HG02588 (cell line): ENCODE measurements at regions not wholly inside any gene's neighbourhood (a gene's known extent, or its start where the extent isn't known, plus 50 kb on each side); places are given as distances from the start of the nearest gene placed in this dataset.

Experiments
- ATAC-seq: cut with Tn5 transposase; IDR thresholded peaks from one replicate; pipeline ENCODE4 v1.9.1; 2021; ENCODE audit warnings: mild to moderate bottlenecking, moderate library complexity; ENCODE audit not compliant: unreplicated experiment

DNA sequence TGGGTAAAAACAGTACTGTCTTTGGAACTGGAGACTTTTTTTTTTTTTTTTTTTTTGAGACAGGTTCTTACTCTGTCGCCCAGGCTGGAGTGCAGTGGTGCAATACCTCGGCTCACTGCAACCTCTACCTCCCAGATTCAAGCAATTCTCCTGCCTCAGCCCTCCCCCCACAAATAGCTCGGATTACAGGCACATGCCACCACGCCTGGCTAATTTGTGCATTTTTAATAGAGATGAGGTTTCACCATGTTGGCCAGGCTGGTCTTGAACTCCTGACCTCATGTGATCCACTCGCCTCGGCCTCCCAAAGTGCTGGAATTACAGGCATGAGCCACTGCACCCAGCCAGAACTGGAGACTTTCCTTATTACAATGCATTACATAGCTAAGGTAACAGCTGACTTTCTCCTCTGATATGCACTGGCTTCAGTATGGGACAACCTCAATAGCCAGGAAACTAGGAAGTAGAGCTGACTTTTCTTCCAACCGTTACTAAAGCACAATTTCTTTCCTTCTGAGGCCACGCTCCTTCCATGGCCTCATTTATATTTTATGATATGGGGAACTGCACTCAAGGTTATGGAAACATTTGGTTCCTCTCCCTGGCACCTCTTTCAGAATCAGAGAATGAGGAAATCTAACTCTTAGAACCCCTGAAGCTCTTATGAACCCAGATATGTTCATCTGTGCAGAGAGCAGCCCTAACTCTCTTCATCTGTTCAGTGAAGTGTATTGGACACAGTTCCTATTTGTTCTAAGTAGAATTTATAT, 53.5 kb upstream of the FAM9B start:
- ATAC-seq = no peak

- ATAC-seq = no peak
These were observed 55.0 kb upstream of the FAM9B start for GRCh38 chrX:9088896-9089295.

- ATAC-seq = no peak
These were observed 56.8 kb upstream of the FAM9B start for GRCh38 chrX:9090766-9091165.

- no peak for ATAC-seq
These were observed 57.3 kb upstream of the FAM9B start for GRCh38 chrX:9091258-9091657.

- ATAC-seq = no peak
These were observed 69.0 kb upstream of the FAM9B start for GRCh38 chrX:9102956-9103355.

DNA sequence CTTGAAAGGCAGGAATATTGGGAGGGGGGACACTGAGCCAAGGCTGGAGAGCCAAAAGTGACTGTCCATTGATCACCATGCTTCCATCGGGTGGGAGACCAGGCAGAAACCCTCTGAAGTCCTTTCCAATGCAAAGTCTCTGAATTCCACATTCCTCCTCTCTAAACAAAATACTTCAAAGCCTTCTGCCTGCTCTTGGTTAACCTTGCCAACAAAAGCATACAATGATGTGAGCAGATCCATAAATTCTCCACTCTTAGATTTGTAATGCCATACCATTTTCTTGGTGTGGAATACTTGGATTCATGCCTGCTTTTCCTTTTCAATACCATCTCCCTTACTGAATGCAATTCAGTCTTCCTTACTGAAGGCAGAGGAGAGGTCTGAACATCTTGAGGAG, 74.1 kb upstream of the FAM9B start:
- ATAC-seq = no peak

- no peak for ATAC-seq
These were observed 76.9 kb upstream of the FAM9B start for GRCh38 chrX:9110808-9111207.

GRCh38 chrX:9114245-9114644, 80.3 kb upstream of the FAM9B start:
- no peak for ATAC-seq

DNA sequence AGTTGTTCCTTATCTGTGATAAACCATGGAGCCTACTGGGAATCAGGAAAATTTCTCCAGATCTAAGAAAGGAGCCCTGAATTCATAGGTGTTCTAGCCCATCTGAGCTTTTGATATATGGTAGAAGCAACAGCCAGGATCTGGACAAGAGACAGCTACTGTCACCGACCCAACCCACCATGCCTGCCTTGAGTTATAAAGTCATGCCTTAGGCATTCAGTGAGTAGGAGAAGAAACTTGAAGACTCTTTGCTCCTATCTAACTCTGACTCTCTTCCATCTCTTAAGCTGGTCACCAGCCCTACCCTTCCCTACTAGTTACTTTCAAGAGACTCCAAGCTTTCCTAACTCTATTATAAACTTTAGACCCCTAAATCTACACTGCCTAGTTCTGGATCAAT, 83.9 kb upstream of the FAM9B start:
- no peak for ATAC-seq

DNA sequence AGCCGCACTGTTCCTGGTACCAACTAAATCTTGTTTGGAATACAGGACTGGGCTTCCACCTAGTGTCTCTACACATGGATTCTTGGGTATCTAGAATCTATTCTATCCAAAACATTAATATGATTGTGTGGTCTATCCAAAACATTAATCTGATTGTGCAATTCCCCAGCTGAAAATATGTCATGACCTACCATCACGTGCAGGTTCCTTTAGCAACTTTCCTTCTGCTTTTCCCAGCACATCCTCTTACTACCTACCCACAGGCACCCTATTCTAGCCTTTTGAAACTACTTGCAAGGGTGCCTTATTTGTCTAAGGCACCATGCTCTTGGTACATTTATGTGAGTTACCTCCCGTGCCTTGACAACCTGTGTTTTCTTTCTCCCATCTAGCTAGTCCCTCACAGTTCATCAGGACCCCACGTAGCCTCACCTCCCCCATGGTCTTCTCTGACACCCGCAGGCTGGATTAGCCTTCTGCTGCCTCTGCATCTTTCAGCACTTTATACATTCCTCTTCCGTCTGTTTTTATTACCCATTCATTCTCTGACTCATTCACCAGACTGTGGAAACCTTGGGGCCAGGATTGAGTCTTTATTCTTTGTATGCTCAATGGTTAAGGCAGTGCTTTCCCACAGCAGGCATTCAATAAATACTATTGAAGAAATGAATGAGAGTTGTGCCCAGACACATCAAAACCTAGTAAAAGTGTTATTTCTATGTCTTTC, 88.8 kb upstream of the FAM9B start:
- ATAC-seq = no peak

GRCh38 chrX:9127986-9128385, 94.1 kb upstream of the FAM9B start:
- ATAC-seq = no peak

DNA sequence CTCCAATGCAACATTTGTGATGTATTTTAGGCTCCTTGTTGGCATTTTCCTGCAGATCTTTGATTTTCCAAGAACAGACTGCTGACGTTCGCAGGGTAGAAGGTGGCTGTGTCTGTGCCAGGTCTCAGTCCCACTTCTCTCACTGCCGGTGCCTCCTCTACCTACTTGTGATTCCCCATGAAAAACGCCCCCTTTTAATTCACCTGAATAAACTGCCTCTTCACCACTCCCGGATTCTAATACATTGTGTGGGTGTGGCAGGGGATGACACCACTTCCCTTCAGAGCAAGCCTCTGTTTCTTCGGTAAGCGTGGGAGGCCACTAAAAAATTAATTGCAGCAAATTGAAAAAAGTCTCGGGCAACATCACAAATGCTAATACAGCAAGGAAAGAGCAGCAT, 96.1 kb upstream of the FAM9B start:
- no peak for ATAC-seq

DNA sequence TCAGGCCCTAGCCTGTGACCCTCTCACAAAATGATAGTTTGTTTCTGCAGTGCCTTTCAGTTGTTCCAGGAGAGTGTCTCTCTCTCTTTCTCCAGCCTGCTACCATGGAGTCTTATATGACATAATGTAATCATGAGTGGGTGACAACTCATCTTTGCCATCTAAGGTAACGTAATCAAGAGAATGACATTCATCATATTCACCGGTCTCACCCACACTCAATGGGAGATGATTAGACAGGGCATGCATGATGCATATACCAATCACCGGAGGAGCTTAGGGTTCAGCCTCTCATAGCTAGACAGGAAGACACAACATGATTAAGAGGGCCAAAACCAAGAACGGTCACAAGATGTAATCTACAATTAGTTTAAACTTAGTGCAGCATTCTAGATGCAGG, 97.1 kb upstream of the FAM9B start:
- ATAC-seq = no peak

GRCh38 chrX:9132036-9132638, 98.2 kb upstream of the FAM9B start:
- no peak for ATAC-seq

DNA sequence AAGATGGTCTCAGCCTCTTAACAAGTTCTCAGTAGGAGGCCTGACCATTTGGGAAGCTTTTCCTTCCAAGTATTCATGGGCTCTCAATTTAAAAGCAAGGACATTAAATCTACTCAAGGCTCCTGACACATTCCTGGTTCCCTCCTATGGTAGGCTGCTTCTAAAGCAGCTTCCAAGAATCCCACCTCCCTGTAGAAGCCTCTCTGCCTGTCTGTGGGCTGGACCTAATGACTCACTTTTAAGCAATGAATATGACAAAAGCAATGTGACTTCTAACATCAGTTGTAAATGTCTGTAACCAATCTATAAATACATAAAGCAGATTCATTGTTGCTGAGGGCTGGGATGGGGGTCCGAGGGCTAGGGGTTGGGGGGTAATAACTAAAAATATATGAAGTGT, 99.5 kb upstream of the FAM9B start:
- ATAC-seq = no peak

DNA sequence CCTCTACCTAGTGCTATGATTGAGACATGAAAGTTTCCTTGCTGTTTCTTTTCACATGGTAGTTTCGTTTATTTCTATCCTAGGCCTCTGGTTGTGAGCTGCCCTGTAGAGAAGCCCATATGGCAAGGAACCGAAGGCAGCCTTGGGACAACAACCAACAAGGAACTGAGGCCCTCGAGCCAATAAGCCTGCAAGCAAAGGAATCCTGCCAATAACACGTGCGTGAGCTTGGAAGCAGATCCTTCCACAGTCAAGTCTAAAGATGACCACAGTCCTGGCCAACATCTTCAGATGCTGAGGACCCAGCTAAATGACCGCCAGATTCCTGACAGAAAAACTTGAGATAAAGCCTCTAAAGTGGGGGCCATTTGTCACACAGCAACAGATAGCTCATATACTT, 100.4 kb upstream of the FAM9B start:
- ATAC-seq = no peak

GRCh38 chrX:9135901-9136510, 102.1 kb upstream of the FAM9B start:
- no peak for ATAC-seq

- no peak for ATAC-seq
These were observed 103.2 kb upstream of the FAM9B start for GRCh38 chrX:9137152-9137551.

GRCh38 chrX:9141496-9141895, 107.6 kb upstream of the FAM9B start:
- no peak for ATAC-seq

GRCh38 chrX:9144701-9145241, 110.8 kb upstream of the FAM9B start:
- ATAC-seq = no peak

GRCh38 chrX:9146657-9147056, 112.7 kb upstream of the FAM9B start:
- ATAC-seq = no peak
